HEK293T (cell line): ENCODE measurements at regions not wholly inside any gene's neighbourhood (a gene's known extent, or its start where the extent isn't known, plus 50 kb on each side); places are given as distances from the start of the nearest gene placed in this dataset.

Source experiments
- ELF4 ChIP-seq: fragments of 450-650 bp; IDR thresholded peaks from 2 replicates; pipeline ENCODE4 v1.6.1; 2017; ENCODE audit warnings: antibody characterized with exemption
- FOXA1 ChIP-seq: fragments of 450-650 bp; IDR thresholded peaks from 2 replicates; pipeline ENCODE4 v1.6.1; 2016; ENCODE audit warnings: mild to moderate bottlenecking
- FOXK2 ChIP-seq: fragments of 450-650 bp; IDR thresholded peaks from 2 replicates; pipeline ENCODE4 v1.6.1; 2016; ENCODE audit warnings: mild to moderate bottlenecking
- L3MBTL2 ChIP-seq: fragments of 450-650 bp; conservative IDR thresholded peaks from 2 replicates; pipeline ENCODE4 v1.6.1; 2016; ENCODE audit warnings: mild to moderate bottlenecking
- PKNOX1 ChIP-seq: fragments of 450-650 bp; IDR thresholded peaks from 2 replicates; pipeline ENCODE4 v1.6.1; 2016
- SP1 ChIP-seq: fragments of 450-650 bp; IDR thresholded peaks from 2 replicates; pipeline ENCODE4 v1.6.1; 2017
- SUZ12 ChIP-seq: fragments of 450-650 bp; IDR thresholded peaks from 2 replicates; pipeline ENCODE4 v1.6.1; 2016; ENCODE audit warnings: mild to moderate bottlenecking
- TARDBP ChIP-seq: fragments of 450-650 bp; IDR thresholded peaks from 2 replicates; pipeline ENCODE4 v1.6.1; 2016
- ZNF384 ChIP-seq: fragments of 450-650 bp; IDR thresholded peaks from 2 replicates; pipeline ENCODE4 v1.6.1; 2016

GRCh38 chr13:100809129-100809390 lies 134.5 kb upstream of the TMTC4 start:
- TF ChIP-seq SP1 (no peak), FOXA1 (no peak), ZNF384 (no peak), TARDBP (no peak), ELF4 (no peak), FOXK2 (no peak), PKNOX1 (no peak), SUZ12 (no peak), L3MBTL2 (no peak)
